ENCODE measurements at regions not wholly inside any gene's neighbourhood (a gene's known extent, or its start where the extent isn't known, plus 50 kb on each side); places are given as distances from the start of the nearest gene placed in this dataset.

DNA sequence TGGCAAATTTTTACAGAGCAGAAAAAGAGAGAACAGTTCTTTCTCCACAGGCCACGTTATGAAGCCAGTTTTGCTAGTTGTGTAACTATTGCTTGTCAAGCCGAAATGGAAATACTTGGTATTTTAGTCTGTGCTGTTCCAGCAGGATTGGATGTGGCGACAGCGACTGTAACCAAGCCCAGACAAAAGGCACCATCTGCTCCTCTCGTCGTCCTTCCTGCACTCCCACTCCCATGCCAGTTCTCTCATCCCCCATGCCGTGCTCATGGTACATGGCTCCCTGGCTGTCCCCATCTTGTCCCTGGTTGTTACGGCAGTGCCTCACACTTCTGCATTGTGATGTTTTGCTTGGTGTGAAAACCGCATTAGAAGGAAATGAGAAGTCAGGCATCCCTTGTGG, 185.7 kb upstream of the FZD8 start:
- H3K27me3 ChIP-seq (ENCODE audit: control insufficient read depth in 2 of 2, insufficient read depth in 2 of 2, low read length in 2 of 2): no peaks in the 10 kb centered on the region
- peaks cover 0 to 12% of the 10 kb centered on the region in 2 donors for H3K9me3 ChIP-seq (replicated peaks in 1 of 2; ENCODE audit: control insufficient read depth in 1 of 2, insufficient read depth in 1 of 2, low read length in 2 of 2)
- no peaks in the 10 kb centered on the region for H4K20me1 ChIP-seq (ENCODE audit: insufficient read depth, low read length)
- no peak overlapping the region for H3K27ac ChIP-seq (ENCODE audit: low read depth in 1 of 2, low read length in 2 of 2)
- peaks cover 0 to 1% (median 1%) of the 10 kb centered on the region in 3 donors for H3K27me3 Mint-ChIP-seq (ENCODE audit: low read depth in 3 of 3)
- no peak for DNase-seq
- no peaks in the 10 kb centered on the region for H3K4me1 Mint-ChIP-seq
- no peaks in the 10 kb centered on the region for H3K36me3 ChIP-seq (replicated peaks in 1 of 2; ENCODE audit: control insufficient read depth in 1 of 2, insufficient read depth in 2 of 2, low read length in 2 of 2)
- peaks cover 2 to 8% (median 5%) of the 10 kb centered on the region in 7 donors for H3K9me3 Mint-ChIP-seq
- WGBS (ENCODE audit: insufficient coverage): 93% methylated on average over 4 of the region's 9 CpGs
- H3K79me2 ChIP-seq (ENCODE audit: insufficient read depth, low read length): no peaks in the 10 kb centered on the region
- no peaks in the 10 kb centered on the region for H3K36me3 Mint-ChIP-seq
- no peaks in the 10 kb centered on the region for H3K4me1 ChIP-seq (ENCODE audit: control insufficient read depth in 1 of 2, insufficient read depth in 2 of 2, low read length in 2 of 2)
- H2AFZ ChIP-seq (ENCODE audit: insufficient read depth, low read depth, low read length, poor library complexity, severe bottlenecking): no peak overlapping the region
- TF ChIP-seq, protein P1, sequence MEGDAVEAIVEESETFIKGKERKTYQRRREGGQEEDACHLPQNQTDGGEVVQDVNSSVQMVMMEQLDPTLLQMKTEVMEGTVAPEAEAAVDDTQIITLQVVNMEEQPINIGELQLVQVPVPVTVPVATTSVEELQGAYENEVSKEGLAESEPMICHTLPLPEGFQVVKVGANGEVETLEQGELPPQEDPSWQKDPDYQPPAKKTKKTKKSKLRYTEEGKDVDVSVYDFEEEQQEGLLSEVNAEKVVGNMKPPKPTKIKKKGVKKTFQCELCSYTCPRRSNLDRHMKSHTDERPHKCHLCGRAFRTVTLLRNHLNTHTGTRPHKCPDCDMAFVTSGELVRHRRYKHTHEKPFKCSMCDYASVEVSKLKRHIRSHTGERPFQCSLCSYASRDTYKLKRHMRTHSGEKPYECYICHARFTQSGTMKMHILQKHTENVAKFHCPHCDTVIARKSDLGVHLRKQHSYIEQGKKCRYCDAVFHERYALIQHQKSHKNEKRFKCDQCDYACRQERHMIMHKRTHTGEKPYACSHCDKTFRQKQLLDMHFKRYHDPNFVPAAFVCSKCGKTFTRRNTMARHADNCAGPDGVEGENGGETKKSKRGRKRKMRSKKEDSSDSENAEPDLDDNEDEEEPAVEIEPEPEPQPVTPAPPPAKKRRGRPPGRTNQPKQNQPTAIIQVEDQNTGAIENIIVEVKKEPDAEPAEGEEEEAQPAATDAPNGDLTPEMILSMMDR (IDR thresholded peaks at IDR 0.05): no peak
- no peak overlapping the region for H3K4me3 ChIP-seq (replicated peaks in 1 of 3; ENCODE audit: low read depth in 2 of 3, low read length in 3 of 3)
- no peak overlapping the region for H3K4me2 ChIP-seq (replicated peaks; ENCODE audit: extremely low read depth, low read length, poor library complexity, severe bottlenecking)
- no peak overlapping the region for H3K27ac Mint-ChIP-seq
- no peak overlapping the region for H3K4me3 Mint-ChIP-seq
- H3K9ac ChIP-seq (ENCODE audit: insufficient read depth, low read length, poor library complexity, severe bottlenecking): no peak overlapping the region
- intact Hi-C loops (cut with micrococcal nuclease): no loop called here

- intact Hi-C loops (cut with micrococcal nuclease): no loop called here
- no peaks in the 10 kb centered on the region for H3K4me1 ChIP-seq (ENCODE audit: control insufficient read depth in 1 of 2, insufficient read depth in 2 of 2, low read length in 2 of 2)
- no peaks in the 10 kb centered on the region for H3K27me3 ChIP-seq (ENCODE audit: control insufficient read depth in 2 of 2, insufficient read depth in 2 of 2, low read length in 2 of 2)
- TF ChIP-seq, protein P1 (IDR thresholded peaks at IDR 0.05): no peak
- H3K36me3 Mint-ChIP-seq: no peaks in the 10 kb centered on the region
- no peak overlapping the region for H3K4me2 ChIP-seq (replicated peaks; ENCODE audit: extremely low read depth, low read length, poor library complexity, severe bottlenecking)
- no peak overlapping the region for H3K9ac ChIP-seq (ENCODE audit: insufficient read depth, low read length, poor library complexity, severe bottlenecking)
- no peaks in the 10 kb centered on the region for H3K36me3 ChIP-seq (replicated peaks in 1 of 2; ENCODE audit: control insufficient read depth in 1 of 2, insufficient read depth in 2 of 2, low read length in 2 of 2)
- H3K27me3 Mint-ChIP-seq (ENCODE audit: low read depth in 3 of 3): peaks cover 0 to 1% (median 1%) of the 10 kb centered on the region in 3 donors
- H3K27ac ChIP-seq (ENCODE audit: low read depth in 1 of 2, low read length in 2 of 2): no peak overlapping the region
- H2AFZ ChIP-seq (ENCODE audit: insufficient read depth, low read depth, low read length, poor library complexity, severe bottlenecking): no peak overlapping the region
- H3K79me2 ChIP-seq (ENCODE audit: insufficient read depth, low read length): no peaks in the 10 kb centered on the region
- H3K4me1 Mint-ChIP-seq: no peaks in the 10 kb centered on the region
- no peak overlapping the region for H3K27ac Mint-ChIP-seq
- 76% methylated on average over 3 of the region's 3 CpGs for WGBS (ENCODE audit: insufficient coverage)
- no peak for DNase-seq
- H3K9me3 Mint-ChIP-seq: peaks cover 0 to 7% (median 3%) of the 10 kb centered on the region in 7 donors
- H4K20me1 ChIP-seq (ENCODE audit: insufficient read depth, low read length): no peaks in the 10 kb centered on the region
- peaks cover 0 to 11% of the 10 kb centered on the region in 2 donors for H3K9me3 ChIP-seq (replicated peaks in 1 of 2; ENCODE audit: control insufficient read depth in 1 of 2, insufficient read depth in 1 of 2, low read length in 2 of 2)
- H3K4me3 ChIP-seq (replicated peaks in 1 of 3; ENCODE audit: low read depth in 2 of 3, low read length in 3 of 3): no peak overlapping the region
- H3K4me3 Mint-ChIP-seq: no peak overlapping the region
Observed at GRCh38 chr10:35824704-35825103, 182.6 kb upstream of the FZD8 start.
